ENCODE measurements at regions not wholly inside any gene's neighbourhood (a gene's known extent, or its start where the extent isn't known, plus 50 kb on each side); places are given as distances from the start of the nearest gene placed in this dataset.

DNA sequence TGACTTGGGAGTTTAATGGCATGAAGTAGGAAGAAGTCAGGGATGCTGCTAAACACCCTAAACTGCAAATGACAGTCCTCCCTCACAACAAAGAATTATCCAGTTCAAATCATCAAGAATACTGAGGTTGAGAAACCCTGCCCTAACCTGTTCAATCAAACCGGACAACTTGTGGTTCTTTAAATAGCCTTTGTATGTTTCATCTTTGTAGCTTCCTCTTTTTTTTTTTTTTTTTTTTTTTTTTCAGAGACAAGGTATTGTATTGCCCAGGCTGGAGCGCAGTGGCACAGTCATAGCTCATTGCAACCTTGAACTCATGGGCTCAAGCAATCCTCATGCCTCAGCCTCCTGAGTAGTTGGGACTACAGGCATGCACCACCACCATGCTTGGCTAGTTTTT, 52.5 kb upstream of the TTC29 start:
- TF ChIP-seq, protein P1, sequence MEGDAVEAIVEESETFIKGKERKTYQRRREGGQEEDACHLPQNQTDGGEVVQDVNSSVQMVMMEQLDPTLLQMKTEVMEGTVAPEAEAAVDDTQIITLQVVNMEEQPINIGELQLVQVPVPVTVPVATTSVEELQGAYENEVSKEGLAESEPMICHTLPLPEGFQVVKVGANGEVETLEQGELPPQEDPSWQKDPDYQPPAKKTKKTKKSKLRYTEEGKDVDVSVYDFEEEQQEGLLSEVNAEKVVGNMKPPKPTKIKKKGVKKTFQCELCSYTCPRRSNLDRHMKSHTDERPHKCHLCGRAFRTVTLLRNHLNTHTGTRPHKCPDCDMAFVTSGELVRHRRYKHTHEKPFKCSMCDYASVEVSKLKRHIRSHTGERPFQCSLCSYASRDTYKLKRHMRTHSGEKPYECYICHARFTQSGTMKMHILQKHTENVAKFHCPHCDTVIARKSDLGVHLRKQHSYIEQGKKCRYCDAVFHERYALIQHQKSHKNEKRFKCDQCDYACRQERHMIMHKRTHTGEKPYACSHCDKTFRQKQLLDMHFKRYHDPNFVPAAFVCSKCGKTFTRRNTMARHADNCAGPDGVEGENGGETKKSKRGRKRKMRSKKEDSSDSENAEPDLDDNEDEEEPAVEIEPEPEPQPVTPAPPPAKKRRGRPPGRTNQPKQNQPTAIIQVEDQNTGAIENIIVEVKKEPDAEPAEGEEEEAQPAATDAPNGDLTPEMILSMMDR (conservative IDR thresholded peaks at IDR 0.05; ENCODE audit: low read depth, low read length): no peak
- DNase-seq (ENCODE audit: low read depth): no peak
- no peak overlapping the region for H3K4me3 ChIP-seq (ENCODE audit: low read depth, low read length)

DNA sequence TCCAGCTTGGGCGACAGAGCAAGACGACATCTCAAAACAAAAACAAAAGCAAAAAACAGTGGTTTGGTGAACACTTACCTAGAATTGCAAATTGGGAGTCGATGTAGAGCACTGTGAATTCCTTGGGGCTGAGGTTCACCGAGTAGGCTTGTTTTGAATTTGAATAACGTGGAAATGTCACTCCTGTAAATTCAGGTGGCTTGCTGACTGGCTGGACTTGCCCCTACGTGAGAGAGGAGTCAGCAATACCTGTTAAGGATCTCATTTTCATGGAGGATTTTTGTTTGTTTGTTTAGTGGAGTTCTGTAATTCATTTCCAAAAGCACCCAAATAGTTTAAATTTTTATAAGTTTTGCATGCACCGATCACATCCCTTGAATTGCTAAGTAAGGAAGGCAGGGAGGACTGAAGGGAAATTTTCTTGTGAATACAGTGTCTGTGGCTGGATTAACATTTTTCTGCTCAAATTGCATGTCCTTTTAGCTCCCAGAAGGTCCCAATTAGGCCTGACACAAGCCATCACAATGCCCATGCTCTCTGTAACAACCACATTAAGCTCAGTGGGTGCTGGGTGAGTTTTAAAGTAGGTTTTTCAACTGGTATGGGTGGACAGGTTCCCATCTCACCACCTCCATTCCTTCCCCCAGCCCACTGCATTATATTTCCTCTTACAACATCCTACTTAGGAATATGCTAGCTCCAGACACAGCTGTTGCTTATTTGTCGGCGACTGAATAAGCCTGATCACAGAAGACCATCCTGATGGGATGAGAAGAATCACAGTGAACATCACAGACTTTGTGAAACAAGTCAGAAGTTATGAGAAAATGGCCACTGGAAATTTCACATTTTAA, 58.5 kb upstream of the TTC29 start:
- TF ChIP-seq, protein P1 (conservative IDR thresholded peaks at IDR 0.05; ENCODE audit: low read depth, low read length): no peak
- no peak for DNase-seq (ENCODE audit: low read depth)
- no peak overlapping the region for H3K4me3 ChIP-seq (ENCODE audit: low read depth, low read length)

DNA sequence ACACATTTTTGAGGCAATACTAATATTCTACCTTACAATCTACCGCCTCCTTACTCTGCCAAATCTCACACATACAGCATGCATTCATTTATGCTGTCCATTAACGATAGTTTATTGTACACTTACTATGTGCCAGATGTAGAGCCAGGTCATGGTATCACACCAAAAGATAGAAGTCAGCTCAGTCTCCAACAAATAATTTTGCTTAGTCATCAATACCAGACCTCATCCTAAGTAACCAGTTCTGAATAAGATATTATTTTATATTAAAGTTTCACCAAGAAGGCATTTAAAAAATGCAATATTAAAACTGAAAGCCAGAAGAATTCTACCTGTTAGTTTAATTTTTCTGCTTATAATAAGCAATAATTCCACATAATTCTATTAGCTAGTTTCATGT, 60.6 kb upstream of the TTC29 start:
- TF ChIP-seq, protein P1 (conservative IDR thresholded peaks at IDR 0.05; ENCODE audit: low read depth, low read length): no peak
- no peak for DNase-seq (ENCODE audit: low read depth)
- no peak overlapping the region for H3K4me3 ChIP-seq (ENCODE audit: low read depth, low read length)

DNA sequence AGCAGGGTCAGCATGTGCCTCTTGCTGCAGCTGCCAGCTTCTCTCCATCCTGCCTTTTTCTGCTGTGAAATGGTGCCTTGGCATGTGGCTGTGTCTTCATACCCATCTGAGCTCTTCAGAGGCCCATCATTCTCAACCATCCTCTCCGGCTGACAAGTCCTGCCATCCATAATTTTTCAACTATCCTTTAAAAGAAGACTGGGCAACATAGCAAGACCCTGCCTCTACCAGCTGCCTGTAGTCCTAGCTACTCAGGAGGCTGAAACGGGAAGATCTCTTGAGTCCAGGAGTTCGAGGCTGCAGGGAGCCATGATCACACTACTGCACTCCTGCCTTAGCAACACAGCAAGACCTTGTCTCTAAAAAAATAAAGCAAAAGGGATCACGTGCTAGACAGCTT, 64.2 kb upstream of the TTC29 start:
- no peak overlapping the region for H3K4me3 ChIP-seq (ENCODE audit: low read depth, low read length)
- DNase-seq (ENCODE audit: low read depth): no peak
- TF ChIP-seq, protein P1 (conservative IDR thresholded peaks at IDR 0.05; ENCODE audit: low read depth, low read length): no peak

DNA sequence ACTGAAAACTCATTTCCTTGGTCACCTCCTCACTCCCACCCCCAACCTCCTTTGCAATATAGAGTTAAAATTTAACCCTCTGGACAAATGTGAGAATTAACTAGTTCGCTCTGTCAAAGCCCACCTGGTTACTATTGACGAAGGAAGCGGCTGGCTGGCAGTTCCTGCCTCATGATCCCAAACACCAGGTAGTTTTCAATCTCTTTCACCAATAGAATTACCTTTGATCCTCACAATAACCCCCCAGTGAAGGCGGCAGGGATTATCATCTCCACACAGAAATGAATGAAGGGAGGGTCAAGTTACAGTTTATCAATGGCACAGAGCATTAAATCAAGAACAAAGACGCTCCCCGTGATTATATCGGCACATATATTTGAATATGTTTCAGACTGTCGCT, 65.7 kb upstream of the TTC29 start:
- H3K4me3 ChIP-seq (ENCODE audit: low read depth, low read length): no peak overlapping the region
- TF ChIP-seq, protein P1 (conservative IDR thresholded peaks at IDR 0.05; ENCODE audit: low read depth, low read length): no peak
- no peak for DNase-seq (ENCODE audit: low read depth)

DNA sequence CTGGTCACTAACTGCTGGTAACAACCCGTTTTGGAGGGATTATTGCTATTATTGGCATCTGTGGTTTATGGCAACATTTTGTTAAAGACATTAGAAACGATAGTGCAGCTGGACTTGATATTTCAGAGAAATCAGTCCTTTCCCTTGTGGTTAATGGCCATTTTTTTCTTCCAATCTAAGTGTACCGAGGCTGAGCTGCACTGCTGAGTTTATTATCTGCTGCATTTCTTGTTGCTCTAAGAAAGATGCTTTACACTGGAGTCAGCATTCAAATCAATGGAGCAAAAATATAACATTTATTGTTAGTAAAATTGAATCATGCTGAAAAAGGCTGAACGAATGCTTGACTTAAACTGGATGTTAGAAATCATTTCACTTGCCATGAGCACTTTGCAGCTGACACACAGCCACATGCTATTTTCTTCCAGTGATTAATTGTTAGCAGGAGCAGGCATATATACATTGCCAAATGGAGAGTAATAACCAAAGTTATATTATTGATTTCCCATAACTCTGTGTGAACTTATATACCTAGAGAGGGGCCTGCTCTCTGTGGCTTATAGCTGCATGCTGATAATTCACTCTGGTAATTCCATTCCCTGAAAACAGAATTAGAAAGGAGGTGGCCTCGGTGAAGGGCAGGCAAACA, 66.5 kb upstream of the TTC29 start:
- no peak for DNase-seq (ENCODE audit: low read depth)
- TF ChIP-seq, protein P1 (conservative IDR thresholded peaks at IDR 0.05; ENCODE audit: low read depth, low read length): no peak
- no peak overlapping the region for H3K4me3 ChIP-seq (ENCODE audit: low read depth, low read length)
